Inferior parietal cortex (tissue), 1 donor: ENCODE measurements at regions not wholly inside any gene's neighbourhood (a gene's known extent, or its start where the extent isn't known, plus 50 kb on each side); places are given as distances from the start of the nearest gene placed in this dataset.

Experiments
- DNase-seq: peaks from one replicate; pipeline ENCODE4 v3.0.0-alpha.2; 2016; ENCODE audit errors: extremely low spot score

DNA sequence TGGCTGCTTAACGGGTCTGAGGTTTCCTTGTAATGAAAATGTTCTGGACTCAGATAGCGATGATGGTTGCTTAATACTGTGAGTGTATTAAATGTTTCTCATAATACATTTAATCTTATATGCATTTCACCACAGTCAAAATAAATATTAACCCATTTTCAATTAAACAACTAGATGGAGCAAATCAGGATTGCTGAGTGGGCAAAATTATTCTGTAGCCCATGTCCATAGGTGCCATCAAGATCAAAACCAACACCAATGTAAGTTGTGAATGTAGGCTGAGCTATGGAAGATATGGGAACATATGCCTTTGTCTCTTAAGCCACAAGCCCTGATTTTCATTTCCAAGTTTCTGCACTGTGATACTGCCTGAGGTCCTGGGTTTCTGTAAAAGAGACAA is 572.6 kb upstream of the EEF2KMT start:
- DNase-seq = no peak

DNA sequence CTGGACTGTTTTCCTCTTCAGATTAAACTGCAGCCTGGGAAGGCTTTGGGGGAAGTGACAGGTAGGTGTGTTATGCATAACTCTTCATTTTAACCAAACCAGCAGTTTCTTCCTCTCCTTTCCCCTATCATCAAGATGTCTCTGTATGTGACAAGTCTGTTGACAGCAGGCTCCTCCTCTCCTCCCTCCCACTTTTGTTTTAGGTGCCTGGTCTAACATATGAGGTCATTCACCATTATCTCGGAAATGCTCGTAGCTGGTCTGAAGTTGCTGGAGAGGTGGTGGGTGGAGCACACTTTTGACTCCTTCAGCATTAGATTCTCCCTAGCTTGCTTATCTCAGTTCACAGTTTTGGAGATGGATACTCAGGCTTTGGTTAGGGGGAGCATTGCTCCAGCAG is 571.0 kb upstream of the EEF2KMT start:
- no peak for DNase-seq

- no peak for DNase-seq
Observed at GRCh38 chr16:5665834-5666233, 568.2 kb upstream of the EEF2KMT start.

GRCh38 chr16:5653789-5654188 is 556.2 kb upstream of the EEF2KMT start:
- no peak for DNase-seq

- no peak for DNase-seq
Observed at GRCh38 chr16:5653041-5653440, 555.4 kb upstream of the EEF2KMT start.

- no peak for DNase-seq
Observed at GRCh38 chr16:5649762-5650743, 552.5 kb upstream of the EEF2KMT start.

GRCh38 chr16:5647051-5647450 is 549.5 kb upstream of the EEF2KMT start:
- DNase-seq = no peak

DNA sequence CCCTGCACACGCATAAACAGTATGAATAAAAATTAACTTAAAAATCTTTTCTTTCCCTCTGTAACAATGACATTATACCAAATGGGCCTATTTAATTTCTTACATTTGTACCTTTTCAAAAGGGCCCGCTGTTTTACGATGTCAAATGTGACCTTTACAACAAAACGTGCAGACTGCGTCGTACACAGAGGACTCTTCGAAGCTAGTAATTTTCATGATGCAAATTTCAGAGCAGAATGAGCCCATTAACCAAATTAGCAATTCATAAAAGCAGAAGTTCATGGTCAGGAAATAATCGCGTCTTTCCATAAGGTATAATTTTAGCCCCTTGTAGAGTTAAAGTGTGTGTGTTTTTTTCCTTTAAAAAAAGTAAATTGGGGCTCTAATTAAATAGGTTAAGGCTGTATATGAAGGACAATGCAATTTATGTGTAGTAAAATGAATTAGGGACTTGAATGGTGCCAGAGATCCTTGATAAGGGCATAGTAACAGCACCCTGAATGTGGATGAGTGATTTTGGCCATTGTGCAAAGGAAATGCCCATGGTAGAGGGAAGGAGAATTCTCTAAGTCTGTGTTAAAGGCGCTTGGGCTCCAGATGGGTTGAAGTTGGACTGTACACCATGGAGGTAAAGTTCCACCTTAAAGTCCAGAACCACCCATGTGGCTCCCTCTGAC is 546.4 kb upstream of the EEF2KMT start:
- DNase-seq = no peak

DNA sequence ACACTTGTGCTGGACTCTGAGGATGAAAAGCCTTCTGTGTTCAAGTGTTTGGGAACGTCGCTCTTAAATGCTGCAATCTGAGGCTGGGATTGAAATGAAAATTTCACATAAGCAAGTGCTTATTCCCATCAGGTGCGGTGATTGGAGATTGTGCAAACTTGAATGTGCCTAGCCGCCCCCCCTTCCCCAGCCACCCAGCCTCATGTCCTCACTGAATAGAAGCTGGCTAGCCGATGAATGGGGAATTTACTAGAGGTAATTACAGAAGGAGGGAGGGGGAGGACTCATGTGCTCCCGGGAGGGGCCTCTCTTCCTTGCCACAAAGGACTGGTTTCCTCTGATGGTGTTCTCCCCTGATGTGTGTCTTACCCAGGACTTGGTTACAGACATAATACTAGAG is 544.8 kb upstream of the EEF2KMT start:
- DNase-seq = no peak

GRCh38 chr16:5642011-5642410 is 544.4 kb upstream of the EEF2KMT start:
- DNase-seq = no peak

- no peak for DNase-seq
Observed at GRCh38 chr16:5640883-5641282, 543.3 kb upstream of the EEF2KMT start.

GRCh38 chr16:5639531-5639930 is 541.9 kb upstream of the EEF2KMT start:
- DNase-seq = peak; percentile 13

DNA sequence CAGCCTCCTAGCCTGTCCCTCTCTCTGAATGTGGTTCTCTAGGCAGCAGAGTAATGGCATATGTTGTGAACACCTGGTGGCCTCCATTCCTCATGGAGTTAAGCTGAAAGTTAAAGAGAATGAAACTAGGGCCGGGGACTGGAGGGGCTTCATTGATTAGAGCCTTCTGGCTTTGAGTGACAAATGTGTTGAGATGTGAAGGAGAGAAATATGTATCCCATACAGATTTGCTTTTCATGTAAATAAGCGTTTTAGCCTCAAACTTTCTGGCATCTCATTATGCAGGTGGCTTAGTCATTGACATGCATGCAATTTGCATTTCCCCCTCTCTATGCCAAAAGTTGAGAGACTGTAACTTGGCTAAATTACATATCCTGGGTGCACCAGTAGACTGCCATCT is 537.7 kb upstream of the EEF2KMT start:
- no peak for DNase-seq

- DNase-seq = no peak
Observed at GRCh38 chr16:5634666-5635180, 537.1 kb upstream of the EEF2KMT start.

DNA sequence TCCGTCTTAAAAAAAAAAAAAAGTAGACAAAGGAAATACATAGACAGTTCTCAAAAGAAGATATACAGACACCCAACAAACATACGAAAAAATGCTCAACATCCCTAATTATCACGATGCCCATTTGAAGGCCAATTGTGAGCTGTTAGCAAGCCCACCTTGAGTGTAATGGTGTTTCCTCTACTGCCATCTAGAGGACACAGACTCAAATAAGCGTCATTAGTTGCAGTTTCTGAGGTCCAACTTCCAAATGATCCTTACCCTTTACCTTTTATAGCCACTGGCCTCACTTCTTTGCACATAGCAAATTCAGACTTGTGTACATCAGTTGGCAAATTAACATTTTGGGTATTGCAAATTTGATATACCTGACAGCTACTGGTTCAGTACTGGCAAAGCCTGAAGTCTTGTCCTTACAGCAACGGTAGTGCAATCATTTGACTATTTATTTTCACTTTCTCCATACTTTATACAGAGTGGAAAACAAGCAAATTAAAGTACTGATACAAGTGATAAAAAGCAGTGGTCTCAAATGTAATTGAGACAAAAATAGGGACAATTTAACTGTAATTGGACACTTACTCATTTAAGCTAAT is 536.3 kb upstream of the EEF2KMT start:
- DNase-seq = peak; percentile 51

DNA sequence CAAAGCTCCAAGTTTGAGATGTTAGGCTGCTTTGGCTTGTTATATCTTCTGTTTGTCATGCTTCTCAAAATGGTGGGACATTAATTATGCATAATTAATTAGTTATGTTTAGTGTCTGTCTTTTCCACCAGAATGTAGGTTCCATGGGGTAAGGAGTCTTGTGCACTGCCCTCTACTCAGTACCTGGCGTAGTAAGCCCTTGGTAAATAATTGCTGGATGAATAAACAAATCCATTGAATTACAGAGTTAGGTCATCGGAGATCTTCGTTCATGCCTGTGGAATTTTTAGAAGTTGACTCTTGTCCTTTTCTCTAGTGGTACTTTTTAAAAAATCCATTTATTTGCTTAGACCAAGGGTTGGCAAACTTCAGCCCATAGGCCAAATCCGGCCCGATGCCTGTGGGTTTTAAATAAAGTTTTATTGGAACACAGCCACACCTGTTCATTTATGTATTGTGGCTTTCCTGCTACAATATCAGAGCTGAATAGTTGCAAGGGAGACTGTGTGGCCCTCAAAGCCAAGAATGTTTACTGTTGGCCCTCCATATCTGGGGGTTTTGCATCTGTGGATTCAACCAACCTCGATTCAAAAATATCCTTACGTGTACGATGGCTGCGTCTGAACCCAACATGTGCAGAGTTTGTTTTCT is 524.8 kb upstream of the EEF2KMT start:
- DNase-seq = no peak

GRCh38 chr16:5621826-5622225 is 524.2 kb upstream of the EEF2KMT start:
- no peak for DNase-seq

DNA sequence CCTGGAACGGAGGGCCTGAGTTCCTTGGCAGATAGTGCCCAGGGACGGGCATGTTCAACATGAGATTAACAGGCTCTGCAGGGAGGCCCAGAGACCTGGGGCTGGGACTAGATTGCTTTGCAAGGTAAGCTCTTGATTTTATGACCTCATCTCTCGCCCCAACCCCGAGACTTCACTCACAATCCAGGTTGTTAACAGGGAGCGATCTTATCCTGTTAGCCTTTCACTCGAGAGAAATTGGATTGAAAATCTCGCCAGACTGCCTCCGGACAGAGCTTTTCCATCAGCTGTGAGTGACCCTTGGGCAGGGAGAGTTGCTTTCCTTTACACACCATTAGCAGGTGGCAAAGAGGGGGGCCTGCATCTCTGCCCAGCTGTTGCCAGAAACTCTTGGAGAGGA is 521.7 kb upstream of the EEF2KMT start:
- no peak for DNase-seq

GRCh38 chr16:5616841-5617240 is 519.2 kb upstream of the EEF2KMT start:
- no peak for DNase-seq

- peak; percentile 77 for DNase-seq
Observed at GRCh38 chr16:5615868-5616642, 518.5 kb upstream of the EEF2KMT start.

DNA sequence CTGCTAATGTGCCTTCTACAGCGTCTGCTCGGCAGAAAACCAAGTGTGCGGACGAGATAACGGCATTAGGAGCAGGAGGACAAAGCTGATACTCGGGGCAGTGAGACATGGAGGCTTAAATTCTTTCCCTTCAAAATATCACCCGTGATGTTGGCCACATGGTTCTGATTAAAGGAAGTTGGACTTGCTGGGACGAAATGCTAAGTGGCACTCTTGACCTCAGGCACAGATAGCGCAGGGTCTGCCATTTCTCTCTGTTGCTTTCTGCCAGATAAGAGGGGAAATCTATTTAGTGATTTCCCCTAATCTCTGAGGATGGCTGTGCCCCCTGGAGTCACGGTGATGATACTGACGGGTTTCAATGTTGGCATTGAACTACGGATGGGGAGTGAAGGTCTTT is 509.6 kb upstream of the EEF2KMT start:
- no peak for DNase-seq
